Esophagus muscularis mucosa (tissue), 4 donors: ENCODE measurements at regions not wholly inside any gene's neighbourhood (a gene's known extent, or its start where the extent isn't known, plus 50 kb on each side); places are given as distances from the start of the nearest gene placed in this dataset.

Experiments
- EP300 ChIP-seq: sonication (generic); formaldehyde crosslinking; IDR thresholded peaks from one replicate; pipeline ENCODE4 v1.6.1; 2017; ENCODE audit warnings: antibody characterized with exemption
- POLR2A ChIP-seq: fragments of 450-650 bp; IDR thresholded peaks from one replicate; pipeline ENCODE4 v1.6.1; 2017; ENCODE audit warnings: antibody characterized with exemption, moderate library complexity, mild to moderate bottlenecking, low read depth
- POLR2AphosphoS5 ChIP-seq, 2 donors: sonication (generic); formaldehyde crosslinking; IDR thresholded peaks; one replicate each; pipeline ENCODE4 v1.6.1; 2017; ENCODE audit warnings: antibody characterized with exemption in 2 of 2
- TF ChIP-seq, protein P1 (sequence below), 3 experiments: fragments of 200-600 bp in 2 of 3; fragments of 450-650 bp in 1 of 3; sonication (generic) in 2 of 3; IDR thresholded peaks; one replicate each; pipeline ENCODE4 v1.5.1; 2017 to 2019; ENCODE audit warnings: antibody characterized with exemption in 3 of 3, mild to moderate bottlenecking in 2 of 3, moderate library complexity in 1 of 3

DNA sequence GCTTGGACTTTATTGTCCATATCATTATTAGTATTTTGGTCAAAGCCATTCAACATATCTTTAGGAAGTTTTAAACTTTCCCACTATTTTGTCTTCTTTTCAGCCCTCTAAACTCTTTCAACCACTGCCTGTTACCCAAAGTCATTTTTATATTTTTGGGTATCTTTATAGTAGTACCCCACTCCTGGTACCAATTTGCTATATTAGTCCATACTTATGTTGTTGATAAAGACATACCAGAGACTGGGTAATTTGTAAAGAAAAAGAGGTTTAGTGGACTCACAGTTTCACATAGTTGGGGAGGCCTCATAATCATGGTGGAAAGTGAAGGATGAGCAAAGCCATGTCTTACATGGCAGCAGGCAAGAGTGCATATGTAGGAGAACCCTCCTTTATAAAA, 271.4 kb downstream of the KLHL4 start:
- TF ChIP-seq, protein P1, sequence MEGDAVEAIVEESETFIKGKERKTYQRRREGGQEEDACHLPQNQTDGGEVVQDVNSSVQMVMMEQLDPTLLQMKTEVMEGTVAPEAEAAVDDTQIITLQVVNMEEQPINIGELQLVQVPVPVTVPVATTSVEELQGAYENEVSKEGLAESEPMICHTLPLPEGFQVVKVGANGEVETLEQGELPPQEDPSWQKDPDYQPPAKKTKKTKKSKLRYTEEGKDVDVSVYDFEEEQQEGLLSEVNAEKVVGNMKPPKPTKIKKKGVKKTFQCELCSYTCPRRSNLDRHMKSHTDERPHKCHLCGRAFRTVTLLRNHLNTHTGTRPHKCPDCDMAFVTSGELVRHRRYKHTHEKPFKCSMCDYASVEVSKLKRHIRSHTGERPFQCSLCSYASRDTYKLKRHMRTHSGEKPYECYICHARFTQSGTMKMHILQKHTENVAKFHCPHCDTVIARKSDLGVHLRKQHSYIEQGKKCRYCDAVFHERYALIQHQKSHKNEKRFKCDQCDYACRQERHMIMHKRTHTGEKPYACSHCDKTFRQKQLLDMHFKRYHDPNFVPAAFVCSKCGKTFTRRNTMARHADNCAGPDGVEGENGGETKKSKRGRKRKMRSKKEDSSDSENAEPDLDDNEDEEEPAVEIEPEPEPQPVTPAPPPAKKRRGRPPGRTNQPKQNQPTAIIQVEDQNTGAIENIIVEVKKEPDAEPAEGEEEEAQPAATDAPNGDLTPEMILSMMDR (IDR thresholded peaks at IDR 0.05) = no peak
- TF ChIP-seq POLR2A = no peak
- no peak for TF ChIP-seq POLR2AphosphoS5 (IDR thresholded peaks at IDR 0.05)
- TF ChIP-seq EP300 = no peak
